ENCODE measurements at regions not wholly inside any gene's neighbourhood (a gene's known extent, or its start where the extent isn't known, plus 50 kb on each side); places are given as distances from the start of the nearest gene placed in this dataset.

DNA sequence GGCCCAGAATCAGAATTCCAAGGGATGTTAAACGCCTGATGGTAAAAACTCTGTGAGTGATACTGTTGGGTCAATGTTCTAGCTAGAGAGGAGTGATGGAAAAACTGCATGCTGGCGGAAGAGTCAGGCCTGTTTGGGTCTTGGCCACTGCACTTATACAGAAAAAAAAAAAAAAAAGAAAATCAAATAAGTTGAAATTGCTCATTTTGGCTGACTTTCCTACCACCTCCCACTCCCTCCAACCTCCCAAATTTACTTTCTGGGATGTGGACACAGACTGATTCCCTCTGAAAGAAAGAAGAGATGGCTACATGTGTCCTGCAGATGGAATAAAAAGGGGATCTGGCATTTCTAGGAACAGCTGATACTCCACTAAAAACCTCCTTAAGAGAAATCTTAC is 234.1 kb upstream of the GIMD1 start:
- no peak for TF ChIP-seq CTCF (IDR thresholded peaks at IDR 0.05)
- TF ChIP-seq POLR2AphosphoS5 (IDR thresholded peaks at IDR 0.05), result no peak

All from sigmoid colon (tissue), 4 donors.